Memory B cell (primary cell): ENCODE measurements at regions not wholly inside any gene's neighbourhood (a gene's known extent, or its start where the extent isn't known, plus 50 kb on each side); places are given as distances from the start of the nearest gene placed in this dataset.
"Not testable (repeated sequence)": the region's sequence is repeated elsewhere in the genome, so short reads cannot be mapped to it uniquely, and the experiment has no call there.

ENCODE experiments used
- ATAC-seq: fragments of 150-1000 bp; cut with Tn5 transposase; 2 replicates; pipeline ENCODE4 v1.10.0; 2021; ENCODE audit warnings: low read depth, mild to moderate bottlenecking, moderate library complexity
- DNase-seq, 2 donors: peaks; one replicate each; pipeline ENCODE4 v3.0.0; 2022; ENCODE audit warnings: low spot score in 2 of 2
- H3K27ac Mint-ChIP-seq: one replicate; pipeline ENCODE4 v1.8.0; 2022; ENCODE audit warnings: mild to moderate bottlenecking, moderate library complexity, mixed read lengths
- H3K27me3 Mint-ChIP-seq: one replicate; pipeline ENCODE4 v1.8.0; 2022; ENCODE audit warnings: mixed read lengths
- H3K36me3 Mint-ChIP-seq: one replicate; pipeline ENCODE4 v1.8.0; 2022; ENCODE audit warnings: mild to moderate bottlenecking, mixed read lengths
- H3K4me1 Mint-ChIP-seq: one replicate; pipeline ENCODE4 v1.8.0; 2022; ENCODE audit warnings: mixed read lengths
- H3K4me3 Mint-ChIP-seq: one replicate; pipeline ENCODE4 v1.8.0; 2022; ENCODE audit warnings: mild to moderate bottlenecking, moderate library complexity, mixed read lengths
- H3K9me3 Mint-ChIP-seq: one replicate; pipeline ENCODE4 v1.8.0; 2022; ENCODE audit warnings: mixed read lengths

DNA sequence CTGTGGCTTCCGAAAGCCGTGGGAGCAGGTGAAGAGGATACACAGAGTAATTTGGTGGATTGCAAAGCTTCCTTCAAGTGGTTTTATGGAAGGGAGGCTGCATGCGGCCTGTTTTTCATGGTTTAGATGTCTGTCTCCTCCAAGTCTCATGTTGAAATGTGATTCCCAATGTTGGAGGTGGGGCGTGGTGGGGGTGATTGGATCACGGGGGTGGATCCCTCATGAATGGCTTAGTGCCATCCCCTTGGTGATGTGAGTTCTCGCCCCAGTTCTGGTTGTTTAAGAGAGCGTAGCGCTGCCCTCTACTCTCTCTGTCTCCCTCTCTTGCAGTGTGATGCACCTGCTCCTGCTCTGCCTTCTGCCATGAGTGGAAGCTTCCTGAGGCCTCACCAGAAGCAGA lies 247.8 kb upstream of the B3GAT1 start:
- H3K36me3 Mint-ChIP-seq = no peaks in the 10 kb centered on the region
- H3K9me3 Mint-ChIP-seq = peaks cover 7% of the 10 kb centered on the region
- H3K4me3 Mint-ChIP-seq = no peak overlapping the region
- DNase-seq (no peak), ATAC-seq (no peak)
- H3K4me1 Mint-ChIP-seq = no peaks in the 10 kb centered on the region
- peaks cover 4% of the 10 kb centered on the region for H3K27me3 Mint-ChIP-seq
- H3K27ac Mint-ChIP-seq = no peak overlapping the region

- Mint-ChIP-seq H3K9me3 (peaks cover 7% of the 10 kb centered on the region), H3K27ac (no peak overlapping the region)
- no peak for DNase-seq
Observed at GRCh38 chr11:134658481-134659225, 246.6 kb upstream of the B3GAT1 start.

GRCh38 chr11:134657631-134658030 lies 245.6 kb upstream of the B3GAT1 start:
- Mint-ChIP-seq H3K36me3 (peaks cover 2% of the 10 kb centered on the region), H3K27me3 (peaks cover 14% of the 10 kb centered on the region), H3K9me3 (peaks cover 7% of the 10 kb centered on the region), H3K4me3 (no peak overlapping the region), H3K4me1 (no peaks in the 10 kb centered on the region), H3K27ac (no peak overlapping the region)
- peak in 1 of 2 donors; percentile 2 for DNase-seq
- no peak for ATAC-seq

More at GRCh38 chr11:134658481-134659225, 246.6 kb upstream of the B3GAT1 start:
- Mint-ChIP-seq H3K27me3 (peaks cover 11% of the 10 kb centered on the region), H3K36me3 (peaks cover 2% of the 10 kb centered on the region), H3K4me3 (no peak overlapping the region), H3K4me1 (no peaks in the 10 kb centered on the region)
- no peak for ATAC-seq

DNA sequence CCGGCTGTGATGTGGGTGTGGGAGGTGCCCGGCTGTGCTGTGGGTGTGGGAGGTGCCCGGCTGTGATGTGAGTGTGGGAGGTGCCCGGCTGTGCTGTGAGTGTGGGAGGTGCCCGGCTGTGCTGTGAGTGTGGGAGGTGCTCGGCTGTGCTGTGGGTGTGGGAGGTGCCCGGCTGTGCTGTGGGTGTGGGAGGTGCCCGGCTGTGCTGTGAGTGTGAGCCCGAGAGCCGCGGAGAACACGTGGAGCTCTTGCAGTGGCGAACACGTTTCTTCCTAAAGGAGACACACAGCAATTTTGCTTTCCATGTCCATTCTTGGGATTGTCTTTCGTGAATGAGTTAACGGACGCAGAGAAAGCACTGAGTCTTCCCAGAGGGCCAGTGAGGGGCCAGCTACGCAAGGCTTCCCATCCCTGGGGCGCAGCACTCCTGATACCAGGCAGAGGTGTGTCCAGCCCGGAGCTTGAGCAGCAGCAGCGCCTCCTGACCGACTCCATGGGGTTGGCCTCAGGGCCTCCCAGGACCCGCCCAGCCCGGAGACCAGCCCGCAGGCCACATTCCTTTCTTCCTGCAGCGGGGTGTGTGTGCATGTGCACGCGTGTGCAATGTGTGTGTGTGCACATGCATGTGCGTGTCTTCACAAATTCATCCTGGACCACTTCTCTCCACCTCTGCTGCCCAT lies 245.0 kb upstream of the B3GAT1 start:
- no peak overlapping the region for H3K27ac Mint-ChIP-seq
- peaks cover 14% of the 10 kb centered on the region for H3K27me3 Mint-ChIP-seq
- no peak overlapping the region for H3K4me3 Mint-ChIP-seq
- no peaks in the 10 kb centered on the region for H3K4me1 Mint-ChIP-seq
- DNase-seq (peak in 1 of 2 donors; percentile 4), ATAC-seq (no peak)
- H3K9me3 Mint-ChIP-seq = peaks cover 6% of the 10 kb centered on the region
- peaks cover 2% of the 10 kb centered on the region for H3K36me3 Mint-ChIP-seq

DNA sequence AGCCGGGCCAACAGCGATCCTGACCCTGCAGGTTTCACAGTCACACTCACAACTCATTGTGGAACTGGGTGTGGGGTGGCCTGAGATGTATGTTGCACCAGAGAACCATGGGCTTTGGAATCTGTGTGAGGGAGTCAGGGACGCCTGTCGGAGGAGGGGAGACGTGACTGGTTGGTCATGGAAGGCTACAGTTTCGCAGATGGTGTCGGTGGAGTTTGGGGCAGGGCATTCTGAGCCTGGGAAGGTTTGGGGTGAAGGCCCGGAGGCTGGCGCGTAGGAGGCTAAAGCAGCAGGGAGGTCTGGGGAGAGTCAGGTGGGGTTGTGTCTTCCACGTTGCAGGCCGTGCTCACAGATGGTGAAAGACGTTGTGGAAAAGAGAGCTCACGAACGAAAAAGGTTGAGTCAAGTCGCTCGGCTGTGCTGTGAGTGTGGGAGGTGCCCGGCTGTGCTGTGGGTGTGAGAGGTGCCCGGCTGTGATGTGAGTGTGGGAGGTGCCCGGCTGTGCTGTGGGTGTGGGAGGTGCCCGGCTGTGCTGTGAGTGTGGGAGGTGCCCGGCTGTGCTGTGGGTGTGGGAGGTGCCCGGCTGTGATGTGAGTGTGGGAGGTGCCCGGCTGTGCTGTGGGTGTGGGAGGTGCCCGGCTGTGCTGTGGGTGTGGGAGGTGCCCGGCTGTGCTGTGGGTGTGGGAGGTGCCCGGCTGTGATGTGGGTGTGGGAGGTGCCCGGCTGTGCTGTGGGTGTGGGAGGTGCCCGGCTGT lies 244.2 kb upstream of the B3GAT1 start:
- not testable (repeated sequence) for H3K36me3 Mint-ChIP-seq, H3K4me1 Mint-ChIP-seq, H3K27ac Mint-ChIP-seq, H3K4me3 Mint-ChIP-seq, ATAC-seq, H3K9me3 Mint-ChIP-seq
- peaks cover 14% of the 10 kb centered on the region for H3K27me3 Mint-ChIP-seq
- DNase-seq = peak in 1 of 2 donors; percentile 3

- Mint-ChIP-seq H3K4me3 (no peak overlapping the region), H3K36me3 (peaks cover 2% of the 10 kb centered on the region), H3K27ac (no peak overlapping the region), H3K9me3 (peaks cover 2% of the 10 kb centered on the region), H3K4me1 (no peaks in the 10 kb centered on the region), H3K27me3 (peaks cover 14% of the 10 kb centered on the region)
- ATAC-seq = no peak
- no peak for DNase-seq
Observed at GRCh38 chr11:134655189-134655989, 243.3 kb upstream of the B3GAT1 start.

- Mint-ChIP-seq H3K27me3 (peaks cover 16% of the 10 kb centered on the region), H3K27ac (no peak overlapping the region), H3K4me3 (no peak overlapping the region), H3K9me3 (peaks cover 2% of the 10 kb centered on the region), H3K36me3 (peaks cover 2% of the 10 kb centered on the region), H3K4me1 (no peaks in the 10 kb centered on the region)
- no peak for DNase-seq
- no peak for ATAC-seq
Observed at GRCh38 chr11:134654161-134654915, 242.3 kb upstream of the B3GAT1 start.

DNA sequence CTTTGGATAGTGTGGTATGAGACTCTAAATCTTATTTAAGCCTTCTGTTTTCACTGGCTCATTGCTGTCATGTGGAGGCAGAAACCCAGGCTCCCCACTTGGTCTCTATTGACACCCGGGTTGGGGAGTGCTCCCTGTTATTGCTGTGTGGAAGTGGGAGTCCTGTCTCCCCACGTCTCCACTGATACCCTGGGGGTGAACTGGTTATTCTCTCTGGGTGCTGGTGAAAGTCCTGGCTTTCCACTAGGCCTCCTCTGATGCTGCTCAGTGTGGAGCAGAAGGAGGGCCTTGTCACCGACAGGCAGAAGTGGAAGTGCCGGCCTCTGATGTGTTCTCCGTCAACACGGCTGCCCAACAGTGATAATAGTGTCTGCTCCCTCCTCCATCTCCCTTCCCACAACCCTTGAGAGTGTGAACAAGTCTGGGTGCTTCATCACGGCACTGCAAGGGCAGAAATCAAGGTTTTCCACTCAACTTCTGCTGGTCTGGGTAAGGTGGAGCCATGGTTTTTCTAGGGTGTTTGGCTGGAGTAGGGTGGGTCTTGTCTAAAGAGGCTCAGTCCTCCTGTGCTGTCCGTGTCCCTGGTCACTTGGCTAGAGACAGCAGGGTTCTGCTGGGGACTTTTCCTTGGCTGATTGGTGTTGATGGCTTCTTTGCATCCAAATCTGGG lies 240.7 kb upstream of the B3GAT1 start:
- no peaks in the 10 kb centered on the region for H3K4me1 Mint-ChIP-seq
- no peak for ATAC-seq
- H3K27ac Mint-ChIP-seq = no peak overlapping the region
- peaks cover 2% of the 10 kb centered on the region for H3K36me3 Mint-ChIP-seq
- peaks cover 2% of the 10 kb centered on the region for H3K9me3 Mint-ChIP-seq
- DNase-seq = no peak
- H3K4me3 Mint-ChIP-seq = no peak overlapping the region
- peaks cover 16% of the 10 kb centered on the region for H3K27me3 Mint-ChIP-seq

- Mint-ChIP-seq H3K27ac (no peak overlapping the region), H3K27me3 (peaks cover 3% of the 10 kb centered on the region), H3K9me3 (peaks cover 2% of the 10 kb centered on the region), H3K4me1 (no peaks in the 10 kb centered on the region), H3K4me3 (no peak overlapping the region), H3K36me3 (no peaks in the 10 kb centered on the region)
- no peak for DNase-seq
- no peak for ATAC-seq
Observed at GRCh38 chr11:134647066-134647743, 235.2 kb upstream of the B3GAT1 start.

GRCh38 chr11:134646561-134646960 lies 234.5 kb upstream of the B3GAT1 start:
- Mint-ChIP-seq H3K9me3 (peaks cover 2% of the 10 kb centered on the region), H3K36me3 (no peaks in the 10 kb centered on the region), H3K27me3 (peaks cover 6% of the 10 kb centered on the region), H3K4me3 (no peak overlapping the region), H3K27ac (no peak overlapping the region), H3K4me1 (no peaks in the 10 kb centered on the region)
- DNase-seq = no peak
- no peak for ATAC-seq

- Mint-ChIP-seq H3K4me1 (no peaks in the 10 kb centered on the region), H3K9me3 (peaks cover 2% of the 10 kb centered on the region), H3K27ac (no peak overlapping the region), H3K36me3 (no peaks in the 10 kb centered on the region), H3K27me3 (peaks cover 7% of the 10 kb centered on the region), H3K4me3 (no peak overlapping the region)
- DNase-seq = no peak
- ATAC-seq = no peak
Observed at GRCh38 chr11:134645576-134645975, 233.5 kb upstream of the B3GAT1 start.
